ENCODE measurements at regions not wholly inside any gene's neighbourhood (a gene's known extent, or its start where the extent isn't known, plus 50 kb on each side); places are given as distances from the start of the nearest gene placed in this dataset.
A peak's percentile ranks its signal among the peaks of the same experiment; 100 is the strongest.

GRCh38 chr7:4616116-4616515 is 66.0 kb upstream of the FOXK1 start:
- no peak for DNase-seq

- no peak for DNase-seq
Measured at GRCh38 chr7:4621396-4621795, 60.7 kb upstream of the FOXK1 start.

- no peak for DNase-seq
Measured at GRCh38 chr7:4626318-4626845, 55.7 kb upstream of the FOXK1 start.

- no peak for DNase-seq
Measured at GRCh38 chr7:4629287-4629895, 52.7 kb upstream of the FOXK1 start.

GRCh38 chr7:4631380-4632179 is 50.5 kb upstream of the FOXK1 start:
- DNase-seq, result peak in 2 of 6 experiments; percentile 5 to 6

Measured in stimulated activated naive CD4-positive, alpha-beta T cell (primary cell).